ENCODE measurements at regions not wholly inside any gene's neighbourhood (a gene's known extent, or its start where the extent isn't known, plus 50 kb on each side); places are given as distances from the start of the nearest gene placed in this dataset.

DNA sequence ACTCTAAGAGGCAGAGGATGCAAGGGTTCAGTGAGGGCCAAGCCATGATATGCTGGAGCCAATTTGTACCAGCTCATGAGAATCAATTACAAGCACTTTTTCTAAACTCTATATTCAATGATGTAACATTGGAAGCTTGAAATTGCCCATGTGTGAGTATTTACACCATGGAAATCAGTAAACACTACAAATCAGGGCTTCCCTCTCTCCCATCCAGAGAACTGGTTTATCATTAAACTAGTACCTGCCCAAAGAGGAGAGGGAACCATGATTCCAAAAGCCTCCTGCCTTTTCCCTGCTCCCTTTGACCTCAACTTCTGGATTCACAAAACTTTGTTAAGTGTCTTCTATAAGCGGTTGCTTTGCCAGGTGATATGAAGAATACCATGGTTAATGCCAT, 52.5 kb upstream of the BICC1 start:
- no peaks in the 10 kb centered on the region for H3K27me3 ChIP-seq
- no peaks in the 10 kb centered on the region for H3K9me3 ChIP-seq
- TF ChIP-seq CTCF (IDR thresholded peaks at IDR 0.05) = no peak
- no peak for TF ChIP-seq POLR2AphosphoS5 (IDR thresholded peaks at IDR 0.05)
- TF ChIP-seq POLR2A (IDR thresholded peaks at IDR 0.05) = no peak
- TF ChIP-seq EP300 (IDR thresholded peaks at IDR 0.05) = no peak
- no peaks in the 10 kb centered on the region for H3K36me3 ChIP-seq
- no peak overlapping the region for H3K27ac ChIP-seq
- no peak for DNase-seq (ENCODE audit: low spot score in 2 of 2)
- H3K4me3 ChIP-seq = no peak overlapping the region
- peaks cover 5% of the 10 kb centered on the region for H3K4me1 ChIP-seq
- 100% methylated on average over 1 of the region's 1 CpG for WGBS

DNA sequence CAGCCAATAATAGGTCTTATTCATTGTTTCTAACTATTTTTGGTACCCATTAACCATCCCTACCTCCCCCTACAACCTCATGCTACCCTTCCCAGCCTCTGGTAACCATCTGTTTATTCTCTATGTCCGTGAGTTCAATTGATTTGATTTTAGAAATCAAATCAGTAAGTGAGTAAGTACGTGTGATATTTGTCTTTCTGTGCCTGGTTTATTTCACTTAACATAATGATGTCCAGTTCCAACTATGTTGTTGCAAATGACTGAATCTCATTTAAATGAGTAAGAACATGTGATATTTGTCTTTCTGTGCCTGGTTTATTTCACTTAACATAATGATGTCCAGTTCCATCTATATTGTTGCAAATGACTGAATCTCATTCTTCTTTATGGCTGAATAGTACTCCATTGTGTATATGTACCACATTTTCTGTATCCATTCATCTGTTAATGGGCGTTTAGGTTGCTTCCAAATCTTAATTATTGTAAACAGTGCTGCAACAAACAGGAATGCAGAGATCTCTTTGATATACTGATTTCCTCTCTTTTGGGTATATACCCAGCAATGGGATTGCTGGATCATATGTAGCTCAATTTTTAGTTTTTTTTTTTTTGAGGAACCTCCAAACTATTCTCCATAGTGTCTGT, 49.7 kb upstream of the BICC1 start:
- H3K36me3 ChIP-seq = no peaks in the 10 kb centered on the region
- H3K27ac ChIP-seq = no peak overlapping the region
- DNase-seq (ENCODE audit: low spot score in 2 of 2) = no peak
- peaks cover 5% of the 10 kb centered on the region for H3K4me1 ChIP-seq
- WGBS = 84% methylated on average over 3 of the region's 3 CpGs
- TF ChIP-seq CTCF (IDR thresholded peaks at IDR 0.05) (no peak), EP300 (IDR thresholded peaks at IDR 0.05) (no peak), POLR2AphosphoS5 (IDR thresholded peaks at IDR 0.05) (no peak), POLR2A (IDR thresholded peaks at IDR 0.05) (no peak)
- H3K27me3 ChIP-seq = no peaks in the 10 kb centered on the region
- no peaks in the 10 kb centered on the region for H3K9me3 ChIP-seq
- no peak overlapping the region for H3K4me3 ChIP-seq
